ENCODE measurements at regions not wholly inside any gene's neighbourhood (a gene's known extent, or its start where the extent isn't known, plus 50 kb on each side); places are given as distances from the start of the nearest gene placed in this dataset.

- TF ChIP-seq TAF1 (IDR thresholded peaks at IDR 0.05; ENCODE audit: borderline replicate concordance, insufficient read depth, low read length) (no peak), POLR2AphosphoS5 (IDR thresholded peaks at IDR 0.05; ENCODE audit: low read depth, low read length) (no peak), REST (IDR thresholded peaks at IDR 0.05; ENCODE audit: insufficient read depth in 1 of 2, low read depth in 2 of 2, low read length in 2 of 2) (no peak), SIN3A (IDR thresholded peaks at IDR 0.05; ENCODE audit: borderline replicate concordance, insufficient read depth, low read length) (no peak), FOXP2 (optimal IDR thresholded peaks at IDR 0.05; ENCODE audit: borderline replicate concordance, extremely low read depth, extremely low read length, insufficient read depth) (no peak)
Measured at GRCh38 chr4:55291227-55291640, 54.8 kb upstream of the SRD5A3 start.

Measured in PFSK-1 (cell line).